OCI-LY1 (cell line): ENCODE measurements at regions not wholly inside any gene's neighbourhood (a gene's known extent, or its start where the extent isn't known, plus 50 kb on each side); places are given as distances from the start of the nearest gene placed in this dataset.

Source experiments
- EZH2 ChIP-seq: fragments of 200-600 bp; sonication (generic), shearing (Covaris generic); IDR thresholded peaks from 2 replicates; pipeline ENCODE4 v1.8.0; 2017; ENCODE audit warnings: borderline replicate concordance, mixed run types, mild to moderate bottlenecking, antibody characterized with exemption, low read length, moderate library complexity, mixed read lengths
- TF ChIP-seq, protein P1 (sequence below): fragments of 200-600 bp; sonication (generic), shearing (Covaris generic); IDR thresholded peaks from 2 replicates; pipeline ENCODE4 v1.5.1; 2017; ENCODE audit warnings: mild to moderate bottlenecking, antibody characterized with exemption, low read length, moderate library complexity, mixed read lengths

DNA sequence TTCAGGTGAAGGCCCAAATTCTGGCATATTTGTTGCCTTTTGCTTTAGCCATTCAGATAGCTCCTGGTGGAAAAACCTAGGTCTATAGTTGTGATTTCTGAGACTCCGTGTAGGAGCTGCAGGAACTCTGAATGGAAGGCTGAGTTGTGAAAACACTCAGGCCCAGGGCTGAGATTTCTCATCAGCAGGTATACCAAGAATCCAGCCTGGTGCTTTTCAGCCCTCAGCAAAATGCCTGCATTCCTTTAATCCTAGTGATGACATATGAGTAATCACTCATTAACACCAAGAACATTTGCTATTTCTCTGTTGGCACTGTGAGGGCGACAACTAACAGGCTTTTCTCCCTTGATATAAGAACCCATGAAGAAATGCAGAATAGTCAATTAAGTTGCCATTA lies 546.1 kb upstream of the MAN1A1 start:
- TF ChIP-seq, protein P1, sequence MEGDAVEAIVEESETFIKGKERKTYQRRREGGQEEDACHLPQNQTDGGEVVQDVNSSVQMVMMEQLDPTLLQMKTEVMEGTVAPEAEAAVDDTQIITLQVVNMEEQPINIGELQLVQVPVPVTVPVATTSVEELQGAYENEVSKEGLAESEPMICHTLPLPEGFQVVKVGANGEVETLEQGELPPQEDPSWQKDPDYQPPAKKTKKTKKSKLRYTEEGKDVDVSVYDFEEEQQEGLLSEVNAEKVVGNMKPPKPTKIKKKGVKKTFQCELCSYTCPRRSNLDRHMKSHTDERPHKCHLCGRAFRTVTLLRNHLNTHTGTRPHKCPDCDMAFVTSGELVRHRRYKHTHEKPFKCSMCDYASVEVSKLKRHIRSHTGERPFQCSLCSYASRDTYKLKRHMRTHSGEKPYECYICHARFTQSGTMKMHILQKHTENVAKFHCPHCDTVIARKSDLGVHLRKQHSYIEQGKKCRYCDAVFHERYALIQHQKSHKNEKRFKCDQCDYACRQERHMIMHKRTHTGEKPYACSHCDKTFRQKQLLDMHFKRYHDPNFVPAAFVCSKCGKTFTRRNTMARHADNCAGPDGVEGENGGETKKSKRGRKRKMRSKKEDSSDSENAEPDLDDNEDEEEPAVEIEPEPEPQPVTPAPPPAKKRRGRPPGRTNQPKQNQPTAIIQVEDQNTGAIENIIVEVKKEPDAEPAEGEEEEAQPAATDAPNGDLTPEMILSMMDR, result no peak
- no peak for TF ChIP-seq EZH2
